Prostate gland (tissue), 2 donors: ENCODE measurements at regions not wholly inside any gene's neighbourhood (a gene's known extent, or its start where the extent isn't known, plus 50 kb on each side); places are given as distances from the start of the nearest gene placed in this dataset.

Experiments used
- DNase-seq: peaks from one replicate; pipeline ENCODE4 v3.0.0-alpha.2; 2019; ENCODE audit warnings: low spot score
- H3K27ac ChIP-seq, 2 donors: fragments of 200-600 bp; sonication (generic); 2 replicates each; pipeline ENCODE4 v1.5.1; 2017 to 2019
- H3K27me3 ChIP-seq: fragments of 200-600 bp; sonication (generic); replicated peaks from 2 replicates; pipeline ENCODE4 v1.5.1; 2019; ENCODE audit not compliant: insufficient read depth
- H3K36me3 ChIP-seq, 2 donors: fragments of 200-600 bp; sonication (generic); 1 replicate in 1 of 2; 2 replicates in 1 of 2; pipeline versions ENCODE4 v1.5.1 to v1.8.1; 2017 to 2019
- H3K4me1 ChIP-seq: fragments of 200-600 bp; sonication (generic); replicated peaks from 2 replicates; pipeline ENCODE4 v1.5.1; 2019
- H3K4me3 ChIP-seq, 2 donors: fragments of 200-600 bp; sonication (generic); 2 replicates each; pipeline ENCODE4 v1.5.1; 2017 to 2019
- H3K9me3 ChIP-seq: fragments of 200-600 bp; sonication (generic); 2 replicates; pipeline ENCODE4 v1.5.1; 2017
- CTCF ChIP-seq, 4 experiments: fragments of 200-600 bp in 2 of 4; fragments of 450-650 bp in 2 of 4; sonication (generic) in 2 of 4; IDR thresholded peaks; 1 replicate in 3 of 4; 2 replicates in 1 of 4; pipeline ENCODE4 v1.5.1; 2016 to 2019; ENCODE audit warnings: antibody characterized with exemption in 4 of 4, mild to moderate bottlenecking in 2 of 4, moderate library complexity in 2 of 4
- POLR2A ChIP-seq: fragments of 450-650 bp; IDR thresholded peaks from one replicate; pipeline ENCODE4 v1.6.1; 2016; ENCODE audit warnings: antibody characterized with exemption, mild to moderate bottlenecking
- POLR2AphosphoS5 ChIP-seq: sonication (generic); formaldehyde crosslinking; IDR thresholded peaks from one replicate; pipeline ENCODE4 v1.6.1; 2017; ENCODE audit warnings: antibody characterized with exemption
- WGBS: methylation state at CpG from one replicate; pipeline ENCODE4 v1.1.5; 2018; 5-methylcytosine and 5-hydroxymethylcytosine counted together
- intact Hi-C: fragments of 100-400 bp; cut with DNase I; formaldehyde crosslinking; loops from one replicate; pipeline ENCODE4 v1.14.2; 2022

DNA sequence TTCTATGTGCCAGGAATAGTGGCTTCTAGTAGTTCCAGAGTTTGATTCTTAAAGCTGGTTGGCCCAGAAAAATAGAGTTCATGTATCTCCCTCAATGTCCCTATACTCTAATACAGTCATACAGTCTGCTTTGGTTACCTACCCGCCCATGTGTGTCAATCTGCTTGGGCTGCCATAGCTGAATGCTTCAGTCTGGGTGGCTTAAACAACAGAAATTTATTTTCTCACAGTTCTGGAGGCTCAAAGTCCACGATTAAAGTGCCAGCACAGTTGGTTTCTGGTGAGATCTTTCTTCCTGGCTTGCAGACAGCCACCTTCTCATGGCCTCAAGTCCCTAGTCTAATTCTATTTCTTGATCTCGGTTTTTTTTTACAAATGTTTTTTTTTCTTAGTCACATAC is 1739.0 kb downstream of the MAT2B start:
- Histone ChIP-seq H3K4me3 (no peak overlapping the region), H3K27me3 (no peaks in the 10 kb centered on the region), H3K9me3 (no peaks in the 10 kb centered on the region), H3K36me3 (no peaks in the 10 kb centered on the region), H3K27ac (no peak overlapping the region), H3K4me1 (no peaks in the 10 kb centered on the region)
- TF ChIP-seq POLR2A (no peak), CTCF (IDR thresholded peaks at IDR 0.05) (no peak), POLR2AphosphoS5 (no peak)
- 67% methylated on average over 3 of the region's 3 CpGs for WGBS
- DNase-seq: no peak
- intact Hi-C loops: no loop called here

GRCh38 chr5:165258197-165258771 is 1752.9 kb downstream of the MAT2B start:
- DNase-seq: no peak
- no peak overlapping the region for H3K4me3 ChIP-seq
- WGBS: 42% methylated on average over 6 of the region's 6 CpGs
- no peak overlapping the region for H3K27ac ChIP-seq
- TF ChIP-seq CTCF (IDR thresholded peaks at IDR 0.05): no peak
- no peak for TF ChIP-seq POLR2AphosphoS5
- TF ChIP-seq POLR2A: no peak
- intact Hi-C loops: no loop called here
- no peaks in the 10 kb centered on the region for H3K9me3 ChIP-seq
- H3K27me3 ChIP-seq: no peaks in the 10 kb centered on the region
- H3K36me3 ChIP-seq: no peaks in the 10 kb centered on the region
- no peaks in the 10 kb centered on the region for H3K4me1 ChIP-seq

DNA sequence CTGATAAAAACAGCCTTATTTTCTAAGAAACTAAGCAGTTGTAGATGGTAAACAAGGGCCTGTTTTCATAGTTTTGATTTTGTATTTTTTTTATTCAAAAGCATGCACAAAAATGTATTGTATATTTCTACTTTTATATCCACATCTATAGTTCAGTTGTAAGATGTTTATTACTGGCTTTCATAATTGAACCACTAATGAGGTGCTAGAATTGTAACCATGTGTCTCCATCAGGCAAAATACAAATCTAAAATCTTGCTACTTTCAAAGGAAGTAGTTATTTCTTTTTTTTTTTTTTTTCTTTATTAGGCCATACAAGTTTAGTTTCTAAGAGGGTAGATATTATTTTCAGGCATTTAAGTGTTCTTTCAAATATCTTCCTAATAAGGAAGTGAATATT is 1755.0 kb downstream of the MAT2B start:
- TF ChIP-seq POLR2AphosphoS5: no peak
- no peak for TF ChIP-seq POLR2A
- no peak for TF ChIP-seq CTCF (IDR thresholded peaks at IDR 0.05)
- Histone ChIP-seq H3K9me3 (no peaks in the 10 kb centered on the region), H3K27ac (no peak overlapping the region), H3K4me3 (no peak overlapping the region), H3K36me3 (no peaks in the 10 kb centered on the region), H3K4me1 (no peaks in the 10 kb centered on the region), H3K27me3 (no peaks in the 10 kb centered on the region)
- intact Hi-C loops: no loop called here
- DNase-seq: no peak

- no peaks in the 10 kb centered on the region for H3K4me1 ChIP-seq
- H3K9me3 ChIP-seq: no peaks in the 10 kb centered on the region
- no peaks in the 10 kb centered on the region for H3K27me3 ChIP-seq
- intact Hi-C loops: no loop called here
- H3K36me3 ChIP-seq: no peaks in the 10 kb centered on the region
- no peak overlapping the region for H3K27ac ChIP-seq
- H3K4me3 ChIP-seq: no peak overlapping the region
- WGBS: 81% methylated on average over 3 of the region's 3 CpGs
- no peak for DNase-seq
- no peak for TF ChIP-seq POLR2AphosphoS5
- TF ChIP-seq POLR2A: no peak
- TF ChIP-seq CTCF (IDR thresholded peaks at IDR 0.05): no peak
These were observed 1758.1 kb downstream of the MAT2B start for GRCh38 chr5:165263536-165263935.

DNA sequence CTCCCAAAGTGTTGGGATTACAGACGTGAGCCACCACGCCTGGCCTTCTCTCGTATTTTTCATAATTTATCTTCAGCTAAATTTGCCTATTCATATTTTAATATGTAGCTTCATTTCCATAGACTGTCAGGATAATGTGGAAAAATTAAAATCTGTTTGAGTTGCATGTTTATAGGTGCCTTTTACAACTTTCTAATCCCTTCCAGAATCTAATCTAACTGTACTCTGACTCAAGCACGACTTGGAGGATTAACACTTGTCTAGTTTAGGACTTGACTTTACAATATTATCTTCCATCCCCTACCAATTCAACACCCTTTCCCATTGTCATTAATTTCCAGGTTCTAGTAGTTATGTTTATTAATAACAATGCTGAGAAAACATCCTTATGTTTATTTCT is 1761.5 kb downstream of the MAT2B start:
- Histone ChIP-seq H3K27me3 (no peaks in the 10 kb centered on the region), H3K9me3 (no peaks in the 10 kb centered on the region), H3K4me1 (no peaks in the 10 kb centered on the region), H3K36me3 (no peaks in the 10 kb centered on the region), H3K27ac (no peak overlapping the region), H3K4me3 (no peak overlapping the region)
- intact Hi-C loops: no loop called here
- TF ChIP-seq CTCF (IDR thresholded peaks at IDR 0.05) (no peak), POLR2A (no peak), POLR2AphosphoS5 (no peak)
- 73% methylated on average over 4 of the region's 4 CpGs for WGBS
- DNase-seq: no peak
